Activated naive CD4-positive, alpha-beta T cell treated with anti-CD3 and anti-CD28 coated beads, Interleukin-2, amount 50 U/mL, for 72 hours (primary cell): ENCODE measurements at regions not wholly inside any gene's neighbourhood (a gene's known extent, or its start where the extent isn't known, plus 50 kb on each side); places are given as distances from the start of the nearest gene placed in this dataset.

ENCODE experiments used
- ATAC-seq, 2 donors: fragments of 150-1000 bp; cut with Tn5 transposase; 2 replicates each; pipeline ENCODE4 v1.10.0; 2021; ENCODE audit warnings: mild to moderate bottlenecking in 2 of 2, moderate library complexity in 2 of 2
- DNase-seq, 2 donors: peaks; one replicate each; pipeline ENCODE4 v3.0.0; 2021 to 2022; ENCODE audit warnings: low spot score in 2 of 2
- H3K27ac Mint-ChIP-seq, 2 donors: one replicate each; pipeline ENCODE4 v1.8.0; 2022; ENCODE audit warnings: mild to moderate bottlenecking in 2 of 2, mixed read lengths in 2 of 2
- H3K36me3 Mint-ChIP-seq, 2 donors: one replicate each; pipeline ENCODE4 v1.8.0; 2022; ENCODE audit warnings: mixed read lengths in 2 of 2
- H3K9me3 Mint-ChIP-seq, 2 donors: one replicate each; pipeline ENCODE4 v1.8.0; 2022; ENCODE audit warnings: mixed read lengths in 2 of 2

DNA sequence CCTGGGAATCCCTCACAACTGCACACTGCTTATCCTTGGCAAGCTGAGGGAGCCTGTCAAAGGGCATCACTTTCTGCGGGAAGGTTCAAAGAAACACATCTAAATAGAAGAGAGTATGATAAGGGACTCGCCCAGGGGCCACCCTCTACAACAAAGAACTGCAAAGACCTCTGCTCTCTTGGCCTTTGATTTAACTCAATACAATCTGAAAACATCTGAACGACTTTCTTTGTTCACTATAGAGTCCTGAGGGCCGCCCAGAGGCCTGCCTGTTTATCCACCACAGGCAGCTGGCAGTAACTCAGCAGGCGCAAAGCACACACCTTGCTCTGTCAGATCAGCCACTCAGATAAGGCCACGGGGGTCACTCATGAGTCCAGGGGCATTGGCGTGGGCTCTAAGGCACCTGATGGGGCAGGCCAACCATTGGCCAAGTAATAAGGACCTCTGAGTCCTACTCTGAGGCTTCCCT lies 139.3 kb downstream of the UNC5CL start:
- H3K9me3 Mint-ChIP-seq: peaks cover 0 to 6% of the 10 kb centered on the region in 2 donors
- ATAC-seq: no peak
- H3K27ac Mint-ChIP-seq: no peak overlapping the region
- no peak for DNase-seq
- H3K36me3 Mint-ChIP-seq: no peaks in the 10 kb centered on the region

- H3K27ac Mint-ChIP-seq: no peak overlapping the region
- peaks cover 0 to 6% of the 10 kb centered on the region in 2 donors for H3K9me3 Mint-ChIP-seq
- no peak for DNase-seq
- H3K36me3 Mint-ChIP-seq: no peaks in the 10 kb centered on the region
- ATAC-seq: no peak
These were observed 140.9 kb downstream of the UNC5CL start for GRCh38 chr6:40898073-40898472.

DNA sequence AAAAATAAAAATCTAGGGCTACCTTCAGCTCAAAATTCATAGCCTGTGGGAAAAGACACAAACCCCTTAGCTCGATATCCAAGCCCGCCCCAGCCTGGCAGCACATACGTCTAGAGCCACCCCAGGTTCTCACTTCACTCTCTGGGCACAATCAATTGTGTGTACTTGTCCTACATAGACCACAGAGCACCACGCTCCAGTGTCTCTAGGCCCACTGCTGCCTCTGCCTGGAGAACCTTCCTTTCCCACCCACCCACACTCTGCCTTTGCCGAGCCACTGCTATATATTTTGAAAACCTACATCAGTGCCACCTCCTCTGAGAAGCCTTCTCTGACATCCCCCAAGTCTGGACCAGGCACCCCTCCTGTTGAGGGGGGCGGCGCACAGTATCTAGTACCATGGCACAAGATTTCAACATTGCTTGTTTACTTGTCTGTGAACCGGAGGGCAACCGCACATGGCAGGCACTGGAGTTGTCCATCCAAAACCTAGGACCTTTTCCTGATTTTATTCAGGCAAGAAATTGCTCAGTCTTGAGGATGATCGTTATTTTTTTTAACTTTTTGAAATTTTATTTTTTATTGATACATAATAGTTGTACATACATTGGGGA lies 141.5 kb downstream of the UNC5CL start:
- ATAC-seq (no peak), DNase-seq (no peak)
- Mint-ChIP-seq H3K9me3 (peaks cover 0 to 6% of the 10 kb centered on the region in 2 donors), H3K36me3 (no peaks in the 10 kb centered on the region), H3K27ac (no peak overlapping the region)

DNA sequence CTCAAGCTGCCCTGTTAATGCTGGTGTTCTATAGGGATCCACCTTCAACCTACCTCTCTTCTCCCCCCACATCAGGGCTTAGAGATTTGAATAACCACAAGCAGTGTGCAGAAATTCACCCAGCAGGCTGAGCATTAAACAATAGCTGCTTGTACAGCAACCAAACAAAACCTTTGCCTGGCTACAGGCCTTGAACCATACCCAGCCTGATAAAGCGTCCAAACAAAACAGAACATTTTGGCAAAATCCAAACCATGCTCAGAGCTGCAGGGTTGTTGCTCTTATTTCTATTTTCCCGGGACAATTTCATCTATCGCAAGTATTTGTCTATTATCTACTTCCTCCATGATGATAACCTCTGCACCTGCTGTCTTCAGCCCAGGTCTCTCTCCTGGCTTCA lies 142.3 kb downstream of the UNC5CL start:
- Mint-ChIP-seq H3K27ac (no peak overlapping the region), H3K36me3 (no peaks in the 10 kb centered on the region), H3K9me3 (peaks cover 0 to 6% of the 10 kb centered on the region in 2 donors)
- ATAC-seq (no peak), DNase-seq (no peak)

GRCh38 chr6:40894962-40895799 lies 143.8 kb downstream of the UNC5CL start:
- Mint-ChIP-seq H3K27ac (no peak overlapping the region), H3K9me3 (peaks cover 0 to 6% of the 10 kb centered on the region in 2 donors), H3K36me3 (no peaks in the 10 kb centered on the region)
- ATAC-seq: no peak
- DNase-seq: no peak

GRCh38 chr6:40893021-40893420 lies 146.0 kb downstream of the UNC5CL start:
- no peak overlapping the region for H3K27ac Mint-ChIP-seq
- H3K36me3 Mint-ChIP-seq: no peaks in the 10 kb centered on the region
- no peak for ATAC-seq
- no peak for DNase-seq
- H3K9me3 Mint-ChIP-seq: no peaks in the 10 kb centered on the region

- DNase-seq (no peak), ATAC-seq (no peak)
- Mint-ChIP-seq H3K36me3 (no peaks in the 10 kb centered on the region), H3K9me3 (no peaks in the 10 kb centered on the region), H3K27ac (no peak overlapping the region)
These were observed 146.8 kb downstream of the UNC5CL start for GRCh38 chr6:40892223-40892622.

DNA sequence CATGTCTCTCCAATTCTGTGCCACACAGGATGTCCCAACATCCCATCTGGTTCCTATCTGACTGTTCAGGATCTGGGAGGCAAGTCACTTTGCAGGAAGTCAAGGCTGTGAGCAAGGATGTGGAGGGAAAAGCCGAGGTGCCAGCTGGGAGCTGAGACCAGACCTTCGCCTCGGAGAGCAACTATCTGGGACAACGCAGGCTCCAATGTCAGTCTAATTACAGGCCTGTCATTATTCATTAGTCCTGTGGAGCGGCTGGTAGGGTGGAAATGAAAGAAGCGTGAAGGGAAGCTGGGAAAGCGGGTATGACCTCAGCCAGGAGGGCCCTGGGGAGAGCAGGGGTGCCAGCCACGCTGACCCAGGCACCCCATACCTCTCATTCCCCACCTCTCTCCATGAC lies 147.3 kb downstream of the UNC5CL start:
- H3K36me3 Mint-ChIP-seq: no peaks in the 10 kb centered on the region
- H3K27ac Mint-ChIP-seq: no peak overlapping the region
- DNase-seq (no peak), ATAC-seq (no peak)
- H3K9me3 Mint-ChIP-seq: no peaks in the 10 kb centered on the region

- no peaks in the 10 kb centered on the region for H3K36me3 Mint-ChIP-seq
- DNase-seq (no peak), ATAC-seq (no peak)
- H3K9me3 Mint-ChIP-seq: no peaks in the 10 kb centered on the region
- H3K27ac Mint-ChIP-seq: no peak overlapping the region
These were observed 147.9 kb downstream of the UNC5CL start for GRCh38 chr6:40891131-40891530.

DNA sequence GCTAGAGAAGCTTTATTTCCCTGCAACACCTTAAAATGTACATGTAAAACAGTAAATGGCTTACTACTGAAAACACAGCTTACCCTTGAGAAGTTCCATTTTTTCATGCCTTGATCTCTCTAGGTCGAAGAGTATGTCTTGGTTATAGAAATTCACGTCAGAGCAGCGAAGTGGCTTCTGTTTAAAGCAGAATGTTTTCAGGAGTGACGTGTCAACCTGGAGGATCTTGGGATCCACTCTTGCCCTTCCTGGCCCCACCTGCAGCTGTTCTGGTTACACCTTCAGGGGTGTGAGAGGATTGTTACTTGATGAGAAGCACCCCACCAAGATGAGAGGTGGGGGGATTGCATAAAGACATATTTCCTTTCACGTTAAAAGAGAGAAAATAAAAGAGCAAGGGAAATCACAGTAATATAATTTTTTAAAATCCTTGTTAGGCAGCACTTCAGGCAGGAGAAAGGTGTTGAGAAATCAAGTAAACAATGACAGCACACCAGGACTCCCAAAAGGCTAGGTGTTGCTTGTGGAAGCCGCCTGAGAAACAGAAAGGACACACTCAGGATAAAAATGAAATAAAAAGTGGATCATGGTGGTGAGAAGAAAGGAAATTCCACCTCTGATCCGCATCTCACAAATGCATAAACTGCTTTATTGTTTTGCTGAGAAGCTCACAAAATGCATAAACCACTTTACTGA lies 149.7 kb downstream of the UNC5CL start:
- no peak for ATAC-seq
- Mint-ChIP-seq H3K9me3 (no peaks in the 10 kb centered on the region), H3K27ac (peak overlapping the region in 1 of 2 donors; percentile 33), H3K36me3 (no peaks in the 10 kb centered on the region)
- no peak for DNase-seq

DNA sequence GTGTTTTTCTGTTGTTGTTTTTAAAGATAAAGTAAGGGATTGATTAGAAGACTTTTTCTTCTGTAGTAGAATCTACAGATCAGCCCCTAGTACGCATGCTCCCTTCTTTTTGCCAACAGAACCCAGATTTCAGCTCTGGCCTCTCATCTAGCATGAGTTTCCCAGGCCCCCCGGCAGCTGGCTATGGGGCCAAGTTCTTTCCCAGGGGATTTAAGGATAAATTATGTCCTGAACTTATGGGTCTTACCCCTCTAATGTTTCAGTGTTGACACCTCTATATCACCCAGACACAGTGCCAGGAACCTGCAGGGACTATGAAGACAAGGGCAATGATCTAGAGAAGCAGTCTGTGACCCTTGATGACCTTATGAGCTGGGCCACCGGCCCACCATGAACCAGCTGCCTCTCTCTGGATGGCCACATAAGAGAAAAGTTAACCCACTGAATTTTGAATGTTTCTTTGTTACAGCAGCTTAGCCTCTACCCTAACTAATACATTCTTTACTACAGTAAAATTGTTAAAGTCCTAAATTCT lies 150.5 kb downstream of the UNC5CL start:
- ATAC-seq: no peak
- no peak overlapping the region for H3K27ac Mint-ChIP-seq
- no peaks in the 10 kb centered on the region for H3K36me3 Mint-ChIP-seq

GRCh38 chr6:40887792-40888340 lies 151.2 kb downstream of the UNC5CL start:
- DNase-seq: no peak
- ATAC-seq: no peak
- no peak overlapping the region for H3K27ac Mint-ChIP-seq

More for the DNA sequence above, 150.5 kb downstream of the UNC5CL start:
- no peak for DNase-seq
- no peaks in the 10 kb centered on the region for H3K9me3 Mint-ChIP-seq

DNA sequence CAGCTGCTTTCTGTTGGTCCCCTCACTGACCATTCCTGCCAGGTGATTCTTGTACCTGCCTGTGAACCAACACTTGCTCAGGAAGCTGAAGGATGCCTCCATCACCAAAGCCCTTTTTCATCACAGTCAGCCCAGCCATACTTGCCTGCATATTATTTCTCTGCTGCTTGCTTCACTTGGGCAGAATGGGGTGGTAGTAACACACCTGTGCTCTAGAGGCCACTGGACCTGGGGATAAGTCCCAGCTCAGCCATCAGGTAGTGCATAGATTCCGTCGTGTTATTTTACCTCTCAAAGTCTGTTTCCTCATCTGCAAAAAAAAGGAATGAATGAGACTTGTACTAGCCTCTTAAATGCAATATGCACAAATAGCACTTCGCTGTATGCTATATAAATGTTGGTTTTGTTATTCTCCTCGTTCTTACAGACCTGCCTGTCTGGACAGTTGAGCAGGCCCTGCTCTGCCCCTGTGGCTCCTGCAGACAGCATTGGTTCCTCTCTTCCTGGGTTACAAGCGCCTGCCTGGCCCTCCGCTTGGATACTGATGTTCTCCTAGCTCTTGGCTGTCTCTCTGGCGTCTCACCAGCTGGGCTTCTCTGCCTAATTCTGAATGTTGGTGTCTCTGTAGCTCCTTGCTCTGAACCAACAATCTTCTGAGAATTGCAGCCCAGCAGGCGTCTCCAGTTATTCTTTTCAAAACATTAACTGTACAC lies 151.8 kb downstream of the UNC5CL start:
- Mint-ChIP-seq H3K36me3 (no peaks in the 10 kb centered on the region), H3K27ac (no peak overlapping the region), H3K9me3 (no peaks in the 10 kb centered on the region)
- no peak for DNase-seq
- ATAC-seq: no peak

More at GRCh38 chr6:40887792-40888340, 151.2 kb downstream of the UNC5CL start:
- no peaks in the 10 kb centered on the region for H3K9me3 Mint-ChIP-seq
- no peaks in the 10 kb centered on the region for H3K36me3 Mint-ChIP-seq

- ATAC-seq (no peak), DNase-seq (no peak)
- Mint-ChIP-seq H3K27ac (no peak overlapping the region), H3K36me3 (no peaks in the 10 kb centered on the region), H3K9me3 (no peaks in the 10 kb centered on the region)
These were observed 153.8 kb downstream of the UNC5CL start for GRCh38 chr6:40885139-40885774.

- peaks cover 0 to 4% of the 10 kb centered on the region in 2 donors for H3K36me3 Mint-ChIP-seq
- ATAC-seq (no peak), DNase-seq (no peak)
- H3K9me3 Mint-ChIP-seq: peaks cover 0 to 5% of the 10 kb centered on the region in 2 donors
- no peak overlapping the region for H3K27ac Mint-ChIP-seq
These were observed 156.6 kb downstream of the UNC5CL start for GRCh38 chr6:40882323-40882997.
